ENCODE measurements at regions not wholly inside any gene's neighbourhood (a gene's known extent, or its start where the extent isn't known, plus 50 kb on each side); places are given as distances from the start of the nearest gene placed in this dataset.

DNA sequence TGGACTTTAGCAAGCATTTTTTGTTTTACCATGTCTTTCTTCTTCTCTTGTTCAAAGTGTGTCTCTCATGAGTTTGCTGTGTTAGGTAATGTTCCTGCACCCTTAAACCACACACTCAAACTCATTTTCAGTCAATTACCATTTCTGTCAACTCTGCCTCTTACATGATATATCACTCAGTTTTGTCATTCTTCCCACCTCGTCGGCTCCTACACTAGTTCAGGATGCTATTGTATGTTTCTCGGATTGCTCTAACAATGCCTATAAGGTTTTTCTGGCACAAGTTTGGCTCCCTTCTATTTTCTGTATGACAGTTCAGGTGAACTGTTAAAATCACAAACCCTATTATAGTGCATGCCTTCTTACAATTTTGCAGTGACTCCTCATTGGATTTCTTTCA, 260.8 kb upstream of the NAV3 start:
- no peak for DNase-seq

DNA sequence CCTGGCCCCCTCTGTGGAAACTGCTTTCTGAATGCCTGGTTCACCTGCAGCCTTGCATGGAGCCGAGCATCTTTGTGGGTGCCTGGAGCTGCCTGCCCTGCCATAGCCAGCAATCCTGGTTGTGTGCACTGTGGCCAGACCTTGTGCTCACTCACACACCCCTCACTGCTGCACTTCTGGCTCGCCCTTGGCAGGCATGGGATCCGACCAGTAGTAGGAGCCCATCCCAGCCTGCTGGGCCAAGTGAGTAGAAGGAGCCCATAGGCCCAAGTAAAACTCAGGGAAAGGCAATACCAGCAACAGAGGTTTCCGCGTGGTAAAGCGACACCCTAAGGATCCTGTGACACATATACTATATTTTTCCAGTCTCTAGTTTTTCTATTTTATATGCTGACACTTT, 270.0 kb upstream of the NAV3 start:
- no peak for DNase-seq

DNA sequence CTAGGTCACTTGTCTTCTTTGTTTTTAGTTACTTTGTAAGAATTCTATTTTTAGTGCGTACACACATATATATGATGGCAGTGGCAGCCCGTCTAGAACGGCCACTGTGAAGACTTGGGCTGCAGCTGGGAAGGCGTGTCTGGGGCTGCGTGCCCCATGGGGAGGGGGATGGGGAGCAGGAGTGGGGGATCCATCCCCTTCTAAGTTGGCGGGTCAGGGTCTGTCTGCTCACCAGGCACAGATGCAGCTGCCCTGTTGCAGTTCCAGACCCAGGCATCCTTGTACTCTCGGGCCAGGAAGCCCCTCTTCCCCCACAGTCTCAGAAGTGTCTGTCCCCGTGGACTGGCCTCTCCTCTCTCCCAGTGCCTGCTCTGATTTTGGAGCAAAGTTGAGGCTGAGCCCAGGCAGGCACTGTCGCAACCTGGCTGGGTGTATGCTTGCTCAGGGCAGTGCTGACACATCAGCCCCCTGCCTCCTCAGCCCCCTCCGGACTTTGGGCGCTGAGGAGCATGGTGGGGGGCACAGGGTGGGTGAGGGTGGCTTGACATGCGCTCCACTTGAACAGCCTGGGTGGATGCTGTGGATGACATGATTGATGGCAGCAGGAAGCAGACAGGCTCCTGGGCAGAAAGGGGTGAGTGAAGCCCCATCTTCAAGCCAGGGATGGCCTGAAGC, 271.2 kb upstream of the NAV3 start:
- DNase-seq = no peak

DNA sequence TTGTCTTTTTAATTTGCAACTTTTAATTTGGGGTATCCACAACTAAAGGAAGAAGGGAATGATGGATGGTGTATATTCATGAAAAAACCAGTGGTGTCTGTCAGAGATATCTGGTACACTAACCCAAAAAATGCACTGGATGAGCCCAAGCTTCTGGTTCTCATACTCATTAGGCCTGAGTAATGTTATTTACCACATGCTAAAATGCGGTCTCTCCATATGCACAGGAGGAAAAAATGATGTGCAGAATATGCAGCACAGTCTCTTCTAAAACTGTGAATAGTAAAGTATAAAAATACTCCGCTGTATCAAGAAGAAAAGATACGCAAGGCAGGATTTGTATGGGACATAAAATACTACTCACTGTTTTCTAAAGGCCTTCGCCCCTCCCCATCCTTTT, 275.6 kb upstream of the NAV3 start:
- DNase-seq = no peak

DNA sequence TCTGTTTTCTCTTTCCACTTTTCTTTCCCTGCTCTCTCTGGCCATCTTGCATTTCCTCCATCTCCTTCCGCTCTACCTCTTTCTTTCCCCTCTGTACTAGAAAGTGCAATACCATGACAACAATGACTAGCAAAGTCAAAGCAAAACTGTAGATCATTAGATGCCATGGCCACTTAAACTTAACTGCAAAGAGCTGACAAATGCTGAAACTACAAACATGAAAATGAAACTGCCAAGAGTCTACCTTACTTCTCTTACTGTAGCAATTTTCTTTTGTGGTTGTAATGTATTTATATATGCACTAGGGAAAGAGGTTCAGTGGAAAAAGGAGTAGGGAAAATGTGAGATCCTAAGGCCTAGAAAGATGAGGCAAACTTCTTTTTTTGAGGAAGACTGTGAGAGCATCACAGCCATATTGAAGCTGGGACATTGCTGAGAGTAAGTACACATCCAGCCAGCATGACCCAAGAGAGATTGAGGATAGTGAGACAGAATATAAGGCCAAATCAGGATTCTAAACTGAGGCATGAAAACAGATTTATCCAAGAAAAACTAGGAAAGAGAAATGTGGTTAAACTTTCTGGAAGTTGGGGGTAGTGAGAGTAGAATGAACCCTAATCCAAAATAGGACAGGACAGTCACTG, 276.6 kb upstream of the NAV3 start:
- DNase-seq = no peak

DNA sequence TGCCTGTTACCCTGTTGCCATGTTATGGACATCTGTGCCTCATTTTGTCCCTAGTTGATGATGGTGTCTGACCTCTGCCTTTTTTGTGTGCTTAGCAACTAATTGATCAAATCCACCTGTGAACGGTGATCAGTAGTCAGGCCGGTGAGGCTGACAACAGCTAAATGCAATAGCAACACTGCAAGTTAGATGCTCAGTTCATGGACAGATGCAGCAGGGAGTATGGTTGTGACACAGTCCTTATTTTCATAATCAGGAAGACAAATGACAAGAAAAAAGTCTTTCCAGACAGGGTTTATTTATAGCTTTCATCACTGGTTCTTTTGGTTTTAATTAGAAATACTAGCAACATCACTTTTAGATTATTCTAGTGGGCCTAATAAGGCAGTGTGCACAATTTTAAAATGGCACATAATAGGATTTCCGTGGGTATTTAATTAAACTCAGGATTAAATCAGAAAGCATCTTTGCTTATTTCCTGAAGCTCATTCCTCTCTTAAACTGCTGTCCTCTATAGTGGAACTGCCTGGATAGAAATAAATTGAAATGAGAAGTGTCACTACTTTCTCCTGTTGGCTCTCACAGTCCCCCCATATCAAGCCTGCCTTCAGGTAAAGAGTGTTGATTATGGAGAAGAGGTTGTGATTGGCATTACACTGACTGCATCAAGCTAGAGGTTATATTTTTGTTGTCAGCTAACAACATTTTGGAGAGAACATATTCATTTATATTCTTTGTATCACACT, 281.1 kb upstream of the NAV3 start:
- DNase-seq = no peak

DNA sequence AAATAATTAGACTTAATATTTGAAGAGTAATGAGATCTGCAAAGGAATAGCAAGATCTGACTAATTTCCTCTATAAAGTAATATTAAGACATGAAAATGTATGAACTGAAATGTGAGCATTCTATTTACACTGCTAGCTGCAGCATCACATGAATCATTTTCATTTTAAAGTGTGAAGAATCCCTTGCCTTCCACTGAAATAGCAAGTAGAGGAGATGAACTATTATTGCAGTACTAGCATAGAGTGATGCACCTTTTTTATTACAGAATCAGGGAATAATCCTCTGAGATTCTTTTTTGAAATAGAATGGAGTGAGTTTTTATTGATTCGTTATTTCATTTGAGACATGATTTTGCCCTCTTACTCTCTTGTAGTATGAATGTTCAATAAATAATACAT, 281.9 kb upstream of the NAV3 start:
- DNase-seq = no peak

DNA sequence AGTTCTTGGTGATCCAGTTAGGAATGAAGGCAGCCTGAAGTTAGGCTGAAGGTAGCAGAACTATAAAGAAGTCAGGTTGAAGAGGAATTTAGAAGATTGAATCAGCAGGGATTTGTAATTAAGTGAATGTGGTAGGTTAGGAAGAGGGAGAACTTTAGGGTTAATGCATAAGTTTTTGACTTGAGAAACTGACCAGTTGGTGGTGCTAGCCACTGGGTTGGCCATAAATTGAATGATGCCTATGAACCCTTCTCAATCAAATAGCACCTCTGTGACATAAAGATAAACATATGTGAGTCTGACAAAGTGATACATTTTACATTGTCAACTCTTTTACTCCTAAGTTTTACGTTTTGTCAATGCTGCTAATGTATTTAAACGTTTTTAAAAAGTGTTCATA, 290.6 kb upstream of the NAV3 start:
- no peak for DNase-seq

DNA sequence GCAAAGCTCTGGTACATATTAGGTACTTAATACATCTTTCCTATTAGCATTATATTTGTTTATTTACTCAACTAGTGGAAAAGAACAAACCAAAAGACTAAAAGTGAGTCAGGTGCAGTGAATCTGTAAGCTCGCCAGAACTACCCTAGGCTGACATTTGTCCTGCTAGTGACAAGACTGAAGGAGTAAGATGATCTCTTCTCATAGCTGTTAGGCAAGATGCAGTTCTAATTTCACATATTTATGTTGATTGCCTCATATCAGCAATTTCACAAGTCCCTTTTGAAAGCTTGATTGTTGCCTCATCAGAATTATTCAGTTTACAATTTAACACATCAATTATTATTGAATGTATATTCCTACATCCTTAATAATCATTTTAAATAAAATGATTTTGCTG, 293.0 kb upstream of the NAV3 start:
- no peak for DNase-seq

DNA sequence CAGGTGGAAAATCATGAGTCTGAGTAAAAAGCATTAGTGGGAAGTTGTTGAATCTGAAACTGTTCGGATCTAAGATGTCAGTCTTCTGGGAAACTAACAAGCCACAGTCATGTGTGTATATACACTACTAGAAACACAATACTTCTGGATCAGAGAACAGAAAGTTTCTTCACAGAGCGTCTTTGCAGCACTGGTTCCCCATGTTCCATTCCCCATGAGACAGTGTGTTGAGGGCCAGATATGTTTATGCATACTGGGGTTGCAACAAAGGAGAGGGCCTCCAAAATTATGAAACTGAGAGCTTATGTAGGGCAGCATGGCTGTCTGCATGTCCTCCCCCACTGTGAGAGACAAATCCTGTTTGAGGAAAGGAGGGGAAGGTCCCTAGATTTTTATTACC, 295.0 kb upstream of the NAV3 start:
- no peak for DNase-seq

DNA sequence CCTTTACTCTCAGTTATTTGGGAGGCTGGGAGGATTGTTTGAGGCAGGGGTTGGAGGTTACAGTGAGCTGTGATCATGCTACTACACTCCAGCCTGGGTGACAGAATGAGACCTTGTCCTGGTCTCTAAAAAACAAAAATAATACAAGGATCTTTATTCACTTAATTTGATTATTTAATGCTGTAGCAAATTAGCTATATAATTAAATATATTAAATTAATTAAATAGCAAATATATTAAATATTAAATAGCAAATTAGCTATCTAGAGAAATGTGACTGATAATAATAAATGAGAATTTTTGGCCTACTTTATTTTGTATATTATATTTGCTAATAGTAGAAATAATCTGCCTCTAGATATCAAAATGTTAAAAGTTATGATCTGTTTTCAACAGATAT, 298.8 kb upstream of the NAV3 start:
- no peak for DNase-seq

DNA sequence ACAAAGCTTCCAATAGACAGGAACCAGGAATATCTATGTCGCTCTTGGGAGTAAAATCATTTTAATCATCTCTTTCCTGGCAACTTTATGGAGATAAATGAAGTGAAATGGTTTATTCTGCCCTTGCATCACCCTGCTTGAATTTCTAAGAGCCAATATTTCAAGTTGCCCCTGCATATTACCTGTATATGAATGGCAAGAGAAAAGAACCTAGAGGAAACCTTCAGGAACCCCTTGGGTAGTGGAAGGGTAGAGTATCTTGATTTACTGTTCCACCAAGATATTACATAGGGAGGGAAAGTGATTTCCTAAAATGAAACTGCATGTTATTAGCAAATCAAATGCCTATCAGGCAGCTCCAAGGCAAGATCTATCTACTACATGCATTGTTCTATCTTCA, 308.4 kb upstream of the NAV3 start:
- DNase-seq = no peak

DNA sequence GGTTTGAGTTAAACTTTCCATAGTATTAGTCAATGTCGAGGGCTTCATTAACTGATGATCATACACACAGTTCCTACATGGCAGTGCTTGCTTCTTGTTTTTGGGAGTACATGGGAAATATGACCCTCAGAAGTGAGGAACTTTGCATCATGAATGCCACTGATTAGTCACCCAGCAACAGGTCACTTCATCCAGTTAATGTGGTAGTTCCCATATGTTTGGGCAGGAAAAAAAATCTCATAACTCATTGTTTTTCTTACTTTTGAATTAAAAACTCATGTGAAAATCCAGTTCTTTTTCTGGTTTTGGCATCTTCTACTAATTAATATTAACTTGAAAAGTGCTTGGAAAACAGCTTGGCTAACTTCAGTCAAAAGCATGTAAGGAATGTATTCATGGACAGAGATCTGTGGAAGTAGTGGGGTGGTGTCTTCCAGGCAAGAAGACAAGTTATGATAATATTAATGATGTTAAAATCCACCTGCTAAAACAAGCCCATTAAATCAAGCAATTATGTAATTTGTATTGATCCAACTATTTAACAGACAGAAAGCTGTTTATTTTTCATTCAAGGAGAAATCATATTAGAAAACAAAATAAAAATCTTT, 309.1 kb upstream of the NAV3 start:
- no peak for DNase-seq

DNA sequence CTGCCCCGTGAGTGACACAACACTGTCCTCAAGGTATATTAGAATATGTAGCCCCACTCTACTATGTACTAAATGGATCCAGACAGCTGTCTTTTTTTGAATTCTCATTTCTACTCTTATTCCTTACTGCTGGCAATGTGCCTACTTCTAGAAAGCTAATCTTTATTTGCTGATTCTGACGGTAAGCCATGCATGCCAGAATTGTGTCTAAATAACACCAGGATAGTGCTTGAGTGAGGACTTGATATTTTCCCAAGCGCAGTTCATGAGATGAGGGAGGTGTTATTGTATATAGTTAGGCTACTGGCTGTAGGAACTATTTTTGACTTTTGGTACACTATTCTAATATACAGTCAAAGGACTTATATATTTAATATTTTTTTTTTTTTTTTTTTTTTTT, 316.2 kb upstream of the NAV3 start:
- DNase-seq = no peak

DNA sequence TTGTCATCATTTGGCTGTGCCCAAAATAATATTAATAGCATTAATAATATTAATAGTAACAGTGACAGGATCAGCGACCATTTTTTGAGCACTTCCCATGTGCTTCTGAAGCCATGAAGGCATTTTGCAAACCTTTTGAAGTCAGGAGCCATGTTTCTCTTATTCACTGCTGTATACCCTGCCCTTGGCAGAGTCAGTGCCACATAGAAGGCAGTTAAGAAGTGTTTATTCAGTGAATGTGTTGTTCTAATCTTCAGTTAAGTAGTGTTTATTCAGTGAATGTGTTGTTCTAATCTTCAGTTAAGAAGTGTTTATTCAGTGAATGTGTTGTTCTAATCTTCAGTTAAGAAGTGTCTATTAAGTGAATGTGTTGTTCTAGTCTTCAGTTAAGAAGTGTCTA, 319.7 kb upstream of the NAV3 start:
- no peak for DNase-seq

DNA sequence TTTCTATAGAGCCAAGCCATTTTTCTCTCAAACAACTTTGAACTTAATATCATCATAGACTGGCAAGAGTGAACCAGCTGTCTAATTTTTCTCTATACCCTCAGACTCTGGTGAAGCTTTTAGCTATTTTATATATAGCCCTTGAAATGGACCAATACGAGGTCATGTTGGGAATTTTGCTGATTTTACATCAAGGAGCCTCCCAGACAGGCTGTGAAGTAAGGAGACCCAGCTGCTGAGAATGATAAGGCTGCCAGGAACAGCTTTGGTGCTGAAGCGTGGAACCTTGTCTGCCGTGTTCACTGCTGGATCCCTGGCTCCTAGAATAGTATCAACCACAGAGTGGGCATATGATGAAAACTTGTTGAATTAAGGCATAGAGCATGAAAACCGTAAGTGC, 326.2 kb upstream of the NAV3 start:
- no peak for DNase-seq

DNA sequence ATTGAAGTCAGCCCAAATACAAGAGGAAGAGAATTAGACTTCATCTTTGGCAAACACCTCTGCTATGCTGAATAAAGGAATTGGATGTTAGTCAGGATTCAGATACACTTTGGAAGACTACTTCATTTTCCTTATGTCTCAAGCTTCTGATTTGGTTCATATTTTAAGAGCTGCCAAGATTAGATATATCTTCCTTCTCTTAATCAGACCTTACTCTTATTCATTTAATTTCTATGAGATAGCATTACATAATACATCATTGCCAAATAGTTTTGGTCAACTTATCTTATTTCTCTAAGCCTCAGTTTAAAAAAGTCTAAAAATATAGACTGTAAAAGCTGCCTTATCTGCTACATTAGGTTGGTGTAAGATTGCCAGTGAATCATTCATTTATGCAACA, 330.6 kb upstream of the NAV3 start:
- no peak for DNase-seq

DNA sequence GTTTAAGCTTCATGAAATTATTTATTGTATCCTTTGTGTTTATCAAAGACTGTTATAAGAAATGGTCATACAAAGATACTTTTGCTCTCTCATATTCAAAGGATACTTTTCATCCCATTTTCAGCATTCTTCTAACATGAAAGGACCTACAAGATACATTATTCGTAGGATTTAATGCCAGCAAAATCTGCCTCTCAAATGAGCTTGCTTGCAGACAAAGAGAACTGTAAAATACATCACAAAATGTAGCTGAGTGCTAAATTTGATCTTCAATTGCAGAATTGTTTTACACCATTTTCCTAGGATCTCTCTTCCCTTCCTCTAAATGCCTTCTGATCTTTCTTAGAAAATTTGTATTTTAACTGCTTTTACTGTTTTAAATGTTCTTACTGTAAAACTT, 333.0 kb upstream of the NAV3 start:
- no peak for DNase-seq

DNA sequence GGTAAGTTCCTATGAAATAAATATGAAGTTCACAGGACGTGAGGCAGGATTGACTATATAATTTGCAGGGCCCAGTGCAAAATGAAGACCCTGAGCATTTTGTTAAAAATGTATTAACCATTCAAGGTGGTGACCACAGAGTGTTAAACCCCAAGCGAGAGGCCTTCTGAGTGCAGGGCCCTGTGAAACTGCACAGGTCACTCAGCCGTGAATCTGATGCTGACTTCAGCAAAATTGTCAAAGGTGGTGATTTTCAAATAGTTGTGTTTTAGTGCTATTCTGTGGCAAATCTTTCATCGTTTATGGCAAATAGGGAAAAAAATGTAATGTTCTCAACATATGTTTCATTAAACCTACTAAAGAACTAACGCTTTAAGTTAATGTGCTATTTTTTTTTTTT, 334.0 kb upstream of the NAV3 start:
- no peak for DNase-seq

DNA sequence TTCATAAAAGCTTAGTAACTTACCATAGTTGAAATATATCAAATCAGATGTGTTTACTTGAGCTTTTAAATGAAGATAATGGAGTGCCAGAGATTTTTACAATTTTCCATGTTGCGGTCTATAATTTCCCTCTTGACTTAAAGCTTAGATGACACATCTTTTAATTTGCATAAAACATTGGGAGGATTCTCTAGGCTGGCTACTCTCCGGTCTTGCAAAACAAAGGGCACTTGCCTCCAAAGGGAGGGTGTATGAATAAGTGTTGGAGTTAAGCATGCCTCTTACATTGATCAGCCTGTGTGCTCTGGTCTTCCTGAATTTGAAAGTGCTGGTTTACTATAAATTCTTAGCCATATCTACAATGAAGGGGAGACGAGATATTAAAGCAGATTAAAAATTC, 336.4 kb upstream of the NAV3 start:
- DNase-seq = no peak

DNA sequence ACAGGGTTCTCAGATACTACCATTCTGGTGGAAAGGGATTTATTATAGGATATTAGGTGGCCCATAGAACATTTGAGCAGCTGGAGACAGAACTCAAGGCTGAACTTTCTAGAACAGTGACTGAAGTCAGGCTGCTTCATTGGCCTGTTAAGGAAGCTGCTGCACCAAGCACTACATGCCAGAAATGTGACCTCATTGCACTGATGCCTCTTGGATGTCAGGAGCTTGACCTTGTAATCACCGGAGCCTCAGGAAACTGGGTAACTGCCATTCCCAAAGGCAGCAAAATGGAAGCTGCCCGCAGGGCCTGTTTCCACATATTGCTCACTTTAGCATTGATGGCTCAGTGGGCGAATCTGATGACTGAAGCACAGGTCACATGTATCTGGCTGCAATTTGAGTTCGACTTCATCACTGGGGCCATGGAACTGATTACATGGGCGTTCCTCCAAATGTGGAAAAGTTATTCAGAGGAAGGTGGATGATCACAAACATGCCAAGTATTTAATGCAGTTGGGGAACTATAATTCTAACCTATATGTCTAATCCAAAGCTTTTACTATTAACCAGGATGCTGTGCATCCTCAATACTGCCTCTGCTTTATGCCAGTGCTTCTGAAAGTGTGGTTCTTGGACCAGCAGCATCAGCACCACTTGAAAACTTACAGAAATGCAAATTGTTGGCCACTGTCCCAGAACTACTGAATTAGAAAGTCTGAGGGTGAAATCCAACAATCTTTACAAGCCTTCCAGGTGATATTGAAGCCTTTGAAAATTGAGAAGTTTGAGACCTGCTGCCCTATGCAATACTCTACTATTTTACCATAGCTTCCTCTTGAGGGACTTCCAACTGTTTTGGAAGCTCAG, 337.2 kb upstream of the NAV3 start:
- no peak for DNase-seq

DNA sequence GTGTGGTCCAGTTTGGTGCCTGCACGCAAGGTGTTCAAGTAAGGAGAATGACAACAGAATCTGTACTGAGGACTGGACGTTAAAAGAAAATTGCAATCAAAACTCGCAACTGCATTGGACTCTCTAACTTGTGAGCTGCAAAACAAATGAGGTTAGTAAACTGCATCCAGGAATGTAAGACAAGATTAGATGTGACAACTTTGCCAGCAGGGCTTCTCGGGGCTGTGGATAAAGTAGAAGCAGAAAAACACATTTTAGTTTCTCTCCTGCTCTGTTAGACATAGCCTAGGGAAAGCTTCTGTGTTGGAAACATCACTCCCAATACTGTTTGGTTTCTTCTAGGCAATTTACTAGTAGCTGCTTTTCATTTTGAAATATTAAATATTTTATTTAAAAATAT, 338.2 kb upstream of the NAV3 start:
- DNase-seq = no peak

DNA sequence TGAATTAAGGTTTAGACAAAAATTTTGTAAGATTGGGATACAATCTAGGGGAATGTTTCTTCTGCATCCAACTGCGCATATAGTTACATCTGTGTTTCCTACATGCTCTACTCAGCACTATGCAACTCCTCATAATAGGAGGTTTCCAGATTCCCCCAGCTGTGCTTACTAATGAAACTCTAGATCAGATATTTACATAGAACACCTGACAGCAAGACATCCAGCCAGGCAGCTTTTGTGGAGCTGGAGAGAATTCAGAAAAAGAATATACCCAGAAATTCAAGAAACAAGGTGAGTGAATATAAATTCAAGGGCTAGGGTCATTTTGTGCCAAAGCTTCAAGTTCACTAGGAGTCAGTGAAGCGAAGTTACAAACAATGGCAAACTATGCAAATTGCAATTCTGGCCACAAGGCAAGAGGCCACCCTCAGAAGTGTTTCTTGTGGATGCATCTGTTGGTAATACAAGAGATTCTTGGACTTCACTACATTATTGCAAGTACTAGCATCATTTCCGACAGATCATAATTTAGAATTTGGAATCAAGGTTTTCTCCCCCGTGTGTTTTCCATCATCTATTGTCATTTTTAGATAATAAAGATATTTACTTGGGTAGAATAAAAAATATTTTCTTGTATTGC, 341.2 kb upstream of the NAV3 start:
- DNase-seq = no peak
